Liver (tissue), 8 donors: ENCODE measurements at regions not wholly inside any gene's neighbourhood (a gene's known extent, or its start where the extent isn't known, plus 50 kb on each side); places are given as distances from the start of the nearest gene placed in this dataset.

Experiments
- DNase-seq: peaks from one replicate; pipeline ENCODE4 v3.0.0-alpha.2; 2017; ENCODE audit warnings: low spot score
- H3K27ac ChIP-seq, 2 donors: one replicate each; pipeline ENCODE4 v1.7.0; 2013; ENCODE audit warnings: inconsistent platforms in 2 of 2, low read length in 2 of 2, control low read depth in 1 of 2, low read depth in 1 of 2, mild to moderate bottlenecking in 1 of 2
- H3K27me3 ChIP-seq, 4 donors: one replicate each; pipeline versions ENCODE4 v1.6.1 to v1.7.0; 2013; ENCODE audit warnings: low read length in 3 of 4, inconsistent platforms in 1 of 4, mild to moderate bottlenecking in 1 of 4, moderate library complexity in 1 of 4; ENCODE audit not compliant: control insufficient read depth in 4 of 4, insufficient read depth in 4 of 4
- H3K36me3 ChIP-seq, 4 donors: one replicate each; pipeline versions ENCODE4 v1.6.1 to v1.7.0; 2013; ENCODE audit warnings: low read length in 3 of 4, mild to moderate bottlenecking in 3 of 4, low read depth in 1 of 4, moderate library complexity in 1 of 4; ENCODE audit not compliant: control insufficient read depth in 4 of 4, insufficient read depth in 3 of 4
- H3K4me1 ChIP-seq, 4 donors: one replicate each; pipeline versions ENCODE4 v1.6.1 to v1.7.0; 2013; ENCODE audit warnings: low read length in 3 of 4, mild to moderate bottlenecking in 3 of 4, moderate library complexity in 1 of 4; ENCODE audit not compliant: control insufficient read depth in 4 of 4, insufficient read depth in 4 of 4
- H3K4me3 ChIP-seq, 3 donors: one replicate each; pipeline versions ENCODE4 v1.6.1 to v1.7.0; 2013; ENCODE audit warnings: low read length in 3 of 3, control low read depth in 1 of 3, low read depth in 1 of 3, mild to moderate bottlenecking in 1 of 3
- H3K9ac ChIP-seq, 2 donors: one replicate each; pipeline ENCODE4 v1.7.0; 2013; ENCODE audit warnings: low read length in 2 of 2, mild to moderate bottlenecking in 2 of 2, moderate library complexity in 2 of 2, control low read depth in 1 of 2, low read depth in 1 of 2
- H3K9me3 ChIP-seq, 4 donors: one replicate each; pipeline versions ENCODE4 v1.6.1 to v1.7.0; 2013; ENCODE audit warnings: low read length in 3 of 4; ENCODE audit not compliant: control insufficient read depth in 4 of 4
- ATF3 ChIP-seq: IDR thresholded peaks from 2 replicates; pipeline ENCODE4 v1.6.1; 2016; ENCODE audit warnings: antibody characterized with exemption
- CTCF ChIP-seq: fragments of 150-350 bp; IDR thresholded peaks from 2 replicates; pipeline ENCODE4 v1.5.1; 2017; ENCODE audit warnings: improper control_type of control experiment, low read depth, low read length; ENCODE audit not compliant: missing input control
- EGR1 ChIP-seq, 2 donors: IDR thresholded peaks; 2 replicates each; pipeline ENCODE4 v1.6.1; 2016 to 2018; ENCODE audit warnings: antibody characterized with exemption in 2 of 2, low read depth in 2 of 2
- FOXA1 ChIP-seq: IDR thresholded peaks from 2 replicates; pipeline ENCODE4 v1.6.1; 2016; ENCODE audit warnings: antibody characterized with exemption
- FOXA2 ChIP-seq: IDR thresholded peaks from 2 replicates; pipeline ENCODE4 v1.6.1; 2016; ENCODE audit warnings: antibody characterized with exemption
- GABPA ChIP-seq, 2 donors: IDR thresholded peaks in 1 of 2; conservative IDR thresholded peaks in 1 of 2; 2 replicates each; pipeline ENCODE4 v1.6.1; 2016; ENCODE audit warnings: antibody characterized with exemption in 2 of 2, mild to moderate bottlenecking in 1 of 2, moderate library complexity in 1 of 2
- HNF4A ChIP-seq, 2 donors: conservative IDR thresholded peaks; 2 replicates each; pipeline ENCODE4 v1.6.1; 2016; ENCODE audit warnings: antibody characterized with exemption in 2 of 2, mild to moderate bottlenecking in 2 of 2
- HNF4G ChIP-seq: IDR thresholded peaks from 2 replicates; pipeline ENCODE4 v1.6.1; 2016; ENCODE audit warnings: antibody characterized with exemption
- JUND ChIP-seq, 2 donors: IDR thresholded peaks; 2 replicates each; pipeline ENCODE4 v1.6.1; 2016; ENCODE audit warnings: antibody characterized with exemption in 2 of 2
- MAX ChIP-seq: IDR thresholded peaks from 2 replicates; pipeline ENCODE4 v1.6.1; 2016; ENCODE audit warnings: antibody characterized with exemption
- NR2F2 ChIP-seq: IDR thresholded peaks from 2 replicates; pipeline ENCODE4 v1.6.1; 2016; ENCODE audit warnings: antibody characterized with exemption
- RAD21 ChIP-seq, 2 donors: IDR thresholded peaks; 2 replicates each; pipeline ENCODE4 v1.6.1; 2016; ENCODE audit warnings: antibody characterized with exemption in 2 of 2, mild to moderate bottlenecking in 2 of 2
- REST ChIP-seq: IDR thresholded peaks from 2 replicates; pipeline ENCODE4 v1.6.1; 2016; ENCODE audit warnings: antibody characterized with exemption, mild to moderate bottlenecking
- RXRA ChIP-seq, 2 donors: IDR thresholded peaks; 2 replicates each; pipeline ENCODE4 v1.6.1; 2017 to 2018; ENCODE audit warnings: antibody characterized with exemption in 2 of 2, mild to moderate bottlenecking in 1 of 2
- SP1 ChIP-seq: IDR thresholded peaks from 2 replicates; pipeline ENCODE4 v1.6.1; 2018; ENCODE audit warnings: antibody characterized with exemption, mild to moderate bottlenecking
- TAF1 ChIP-seq: conservative IDR thresholded peaks from 2 replicates; pipeline ENCODE4 v1.6.1; 2016; ENCODE audit warnings: antibody characterized with exemption, mild to moderate bottlenecking
- YY1 ChIP-seq: IDR thresholded peaks from 2 replicates; pipeline ENCODE4 v1.6.1; 2016; ENCODE audit warnings: antibody characterized with exemption, mild to moderate bottlenecking
- ZBTB33 ChIP-seq: IDR thresholded peaks from 2 replicates; pipeline ENCODE4 v1.6.1; 2016; ENCODE audit warnings: antibody characterized with exemption
- WGBS: extraction: QIAGEN DNeasy Blood & Tissue Kit; methylation state at CpG from one replicate; pipeline ENCODE4 v1.1.7; 2013; 5-methylcytosine and 5-hydroxymethylcytosine counted together
- donor health status: healthy.
- donor health status: healthy.
- donor health status: healthy.
- donor health status: healthy.
- donor health status: healthy.

- no peak for DNase-seq
- H3K4me3 ChIP-seq = no peak overlapping the region
- no peak overlapping the region for H3K27ac ChIP-seq
- 73% methylated on average over 17 of the region's 17 CpGs for WGBS
- no peaks in the 10 kb centered on the region for H3K4me1 ChIP-seq
- no peak for TF ChIP-seq YY1
- TF ChIP-seq HNF4A (conservative IDR thresholded peaks at IDR 0.05) = no peak
- TF ChIP-seq FOXA2 = no peak
- no peak for TF ChIP-seq EGR1 (IDR thresholded peaks at IDR 0.05; ENCODE audit: low read depth in 2 of 2)
- TF ChIP-seq REST = no peak
- H3K27me3 ChIP-seq = no peaks in the 10 kb centered on the region
- no peaks in the 10 kb centered on the region for H3K36me3 ChIP-seq
- no peak overlapping the region for H3K9ac ChIP-seq
- H3K9me3 ChIP-seq = peaks cover 0 to 3% (median 0%) of the 10 kb centered on the region in 4 donors
These were observed 965.0 kb downstream of the MCTP2 start for GRCh38 chr15:95196176-95196915.

GRCh38 chr15:95202569-95203349, 971.4 kb downstream of the MCTP2 start:
- Histone ChIP-seq H3K27me3 (no peaks in the 10 kb centered on the region), H3K9me3 (peaks cover 0 to 3% (median 0%) of the 10 kb centered on the region in 4 donors), H3K27ac (no peak overlapping the region), H3K4me3 (no peak overlapping the region), H3K9ac (no peak overlapping the region), H3K36me3 (no peaks in the 10 kb centered on the region), H3K4me1 (no peaks in the 10 kb centered on the region)
- whole genome bisulfite sequencing = 79% methylated on average over 6 of the region's 6 CpGs
- TF ChIP-seq SP1 (no peak), HNF4G (no peak), FOXA2 (no peak), ZBTB33 (no peak), RAD21 (IDR thresholded peaks at IDR 0.05) (no peak), RXRA (IDR thresholded peaks at IDR 0.05) (no peak), EGR1 (IDR thresholded peaks at IDR 0.05; ENCODE audit: low read depth in 2 of 2) (no peak), YY1 (no peak), ATF3 (no peak), JUND (IDR thresholded peaks at IDR 0.05) (no peak), TAF1 (no peak), MAX (no peak), FOXA1 (no peak), REST (no peak), GABPA (IDR thresholded peaks at IDR 0.05 in 1 of 2, conservative IDR thresholded peaks at IDR 0.05 in 1 of 2) (no peak), CTCF (no peak), HNF4A (conservative IDR thresholded peaks at IDR 0.05) (no peak), NR2F2 (no peak)
- no peak for DNase-seq
